IMR-90 (cell line): ENCODE measurements at regions not wholly inside any gene's neighbourhood (a gene's known extent, or its start where the extent isn't known, plus 50 kb on each side); places are given as distances from the start of the nearest gene placed in this dataset.

Experiments used
- ATAC-seq: fragments of 200-7000 bp; cut with Tn5 transposase; 2 replicates; pipeline ENCODE4 v1.9.1; 2020; ENCODE audit warnings: low read depth, mild to moderate bottlenecking, moderate library complexity
- BruUV-seq: library from RNA; stranded (reverse); fragments of 400-500 nt; replicated peaks from 2 replicates; lab custom pipeline; 2021; lab: Mats Ljungman, UMichigan
- CTCF ChIA-PET: fragments of 300-600 bp; formaldehyde crosslinking; extraction: SDS; loops from one replicate; lab custom pipeline; 2021; ENCODE audit warnings: antibody characterized with exemption; lab: Yijun Ruan, JAX
- POLR2A ChIA-PET: fragments of 300-600 bp; sonication (Branson Sonifier 250); formaldehyde crosslinking; loops from one replicate; lab custom pipeline; 2022; ENCODE audit warnings: antibody characterized with exemption; ENCODE audit not compliant: unreplicated experiment; lab: Charles Lee
- DNase-seq: peaks from one replicate; pipeline ENCODE4 v3.0.0; 2013
- H2AFZ ChIP-seq: replicated peaks from 2 replicates; pipeline ENCODE3; 2013; ENCODE audit warnings: low read length, mild to moderate bottlenecking; ENCODE audit not compliant: poor library complexity
- H2AK5ac ChIP-seq: 2 replicates; pipeline ENCODE4 v1.6.1; 2013; ENCODE audit warnings: low read depth, low read length, inconsistent platforms
- H2AK9ac ChIP-seq: replicated peaks from 2 replicates; pipeline ENCODE3; 2013; ENCODE audit warnings: mild to moderate bottlenecking, low read depth, low read length, moderate library complexity; ENCODE audit not compliant: poor library complexity
- H2BK120ac ChIP-seq: 2 replicates; pipeline ENCODE4 v1.6.1; 2013; ENCODE audit warnings: low read depth, low read length, inconsistent platforms
- H2BK15ac ChIP-seq: 3 replicates; pipeline ENCODE4 v1.6.1; 2013; ENCODE audit warnings: low read depth, low read length, inconsistent platforms
- H2BK20ac ChIP-seq: 2 replicates; pipeline ENCODE4 v1.6.1; 2013; ENCODE audit warnings: low read depth, mild to moderate bottlenecking, inconsistent platforms, low read length, moderate library complexity
- H2BK5ac ChIP-seq: 2 replicates; pipeline ENCODE4 v1.6.1; 2013; ENCODE audit warnings: mild to moderate bottlenecking, low read depth, low read length, inconsistent platforms; ENCODE audit not compliant: poor library complexity, severe bottlenecking
- H3K14ac ChIP-seq: replicated peaks from 2 replicates; pipeline ENCODE4 v1.6.1; 2013; ENCODE audit warnings: low read depth, low read length, inconsistent platforms
- H3K18ac ChIP-seq: 2 replicates; pipeline ENCODE4 v1.6.1; 2013; ENCODE audit warnings: low read depth, low read length, control low read depth
- H3K23ac ChIP-seq: 2 replicates; pipeline ENCODE4 v1.6.1; 2013; ENCODE audit warnings: low read depth, low read length, inconsistent platforms
- H3K27ac ChIP-seq: 2 replicates; pipeline ENCODE4 v1.5.1; 2013; ENCODE audit warnings: mild to moderate bottlenecking, control low read depth, low read length; ENCODE audit not compliant: insufficient read depth
- H3K27me3 ChIP-seq: 2 replicates; pipeline ENCODE4 v1.6.1; 2013; ENCODE audit warnings: low read length; ENCODE audit not compliant: control insufficient read depth, insufficient read depth
- H3K36me3 ChIP-seq: 2 replicates; pipeline ENCODE4 v1.6.1; 2013; ENCODE audit warnings: low read length, mixed read lengths; ENCODE audit not compliant: control insufficient read depth, insufficient read depth
- H3K4ac ChIP-seq: 2 replicates; pipeline ENCODE4 v1.6.1; 2013; ENCODE audit warnings: low read depth, low read length, inconsistent platforms
- H3K4me1 ChIP-seq: 2 replicates; pipeline ENCODE4 v1.6.1; 2013; ENCODE audit warnings: low read length, mixed read lengths; ENCODE audit not compliant: control insufficient read depth, insufficient read depth
- H3K4me2 ChIP-seq: 2 replicates; pipeline ENCODE4 v1.6.1; 2013; ENCODE audit warnings: low read depth, mild to moderate bottlenecking, control low read depth, low read length, moderate library complexity
- H3K4me3 ChIP-seq: 2 replicates; pipeline ENCODE4 v1.5.1; 2013; ENCODE audit warnings: low read depth, mild to moderate bottlenecking, control low read depth, low read length, moderate library complexity; ENCODE audit not compliant: insufficient read depth
- H3K56ac ChIP-seq: 2 replicates; pipeline ENCODE4 v1.6.1; 2013; ENCODE audit warnings: low read length, inconsistent platforms; ENCODE audit not compliant: insufficient read depth; ENCODE audit errors: extremely low read depth
- H3K79me1 ChIP-seq, 2 experiments: 2 replicates each; pipeline ENCODE4 v1.6.1; 2013; ENCODE audit warnings: low read length in 2 of 2, inconsistent platforms in 1 of 2, low read depth in 1 of 2
- H3K9ac ChIP-seq: 2 replicates; pipeline ENCODE4 v1.6.1; 2013; ENCODE audit warnings: low read depth, low read length, control low read depth
- H3K9me1 ChIP-seq: 2 replicates; pipeline ENCODE4 v1.6.1; 2013; ENCODE audit warnings: low read length, inconsistent platforms; ENCODE audit not compliant: insufficient read depth
- H3K9me3 ChIP-seq: 2 replicates; pipeline ENCODE4 v1.6.1; 2013; ENCODE audit warnings: low read length; ENCODE audit not compliant: control insufficient read depth, insufficient read depth
- H4K20me1 ChIP-seq: 2 replicates; pipeline ENCODE4 v1.6.1; 2013; ENCODE audit warnings: low read length, inconsistent platforms; ENCODE audit not compliant: insufficient read depth
- H4K5ac ChIP-seq: 2 replicates; pipeline ENCODE4 v1.6.1; 2013; ENCODE audit warnings: mild to moderate bottlenecking, low read depth, low read length, control low read depth
- H4K8ac ChIP-seq, 2 experiments: 2 replicates each; pipeline ENCODE4 v1.6.1; 2013; ENCODE audit warnings: low read depth in 2 of 2, low read length in 2 of 2, control low read depth in 1 of 2, inconsistent platforms in 1 of 2
- H4K91ac ChIP-seq: 2 replicates; pipeline ENCODE4 v1.6.1; 2013; ENCODE audit warnings: low read depth, low read length, inconsistent platforms; ENCODE audit not compliant: insufficient read depth
- CEBPB ChIP-seq: IDR thresholded peaks from 2 replicates; pipeline ENCODE4 v1.6.1; 2012; ENCODE audit warnings: low read depth, low read length, improper control_type of control experiment
- MAFK ChIP-seq: IDR thresholded peaks from 2 replicates; pipeline ENCODE4 v1.6.1; 2012; ENCODE audit warnings: low read depth, low read length, improper control_type of control experiment
- POLR2A ChIP-seq: IDR thresholded peaks from 2 replicates; pipeline ENCODE4 v1.6.1; 2012; ENCODE audit warnings: mild to moderate bottlenecking, low read depth, low read length
- WGBS, 2 experiments: methylation state at CpG; one replicate each; pipeline versions ENCODE4 v1.1.5 to v1.1.7; 2013; ENCODE audit warnings: missing lambda C conversion rate in 2 of 2; ENCODE audit not compliant: insufficient read length in 1 of 2; ENCODE audit errors: extremely low coverage in 2 of 2; 5-methylcytosine and 5-hydroxymethylcytosine counted together
- dilution Hi-C: fragments of 300-500 bp; cut with HindIII; formaldehyde crosslinking; loops from one replicate; pipeline ENCODE4 v1.14.3; 2018; ENCODE audit warnings: low sequenced_read_pairs; ENCODE audit not compliant: unreplicated experiment
- in situ Hi-C: fragments of 300-500 bp; cut with MboI; formaldehyde crosslinking; loops from 3 replicates; pipeline ENCODE4 v1.14.3; 2019; ENCODE audit warnings: low sequenced_read_pairs, inconsistent platforms, mixed read lengths
- intact Hi-C: fragments of 100-400 bp; cut with micrococcal nuclease; formaldehyde crosslinking; loops from 2 replicates; pipeline ENCODE4 v1.10.0; 2022

GRCh38 chr9:80839821-80840675 lies 849.3 kb downstream of the TLE1 start:
- Histone ChIP-seq H3K9me3 (no peaks in the 10 kb centered on the region), H3K27ac (no peak overlapping the region), H3K79me1 (no peaks in the 10 kb centered on the region), H2BK5ac (no peak overlapping the region), H3K9ac (no peak overlapping the region), H3K23ac (no peak overlapping the region), H2AFZ (no peak overlapping the region), H3K4ac (no peak overlapping the region), H4K5ac (no peak overlapping the region), H4K91ac (no peak overlapping the region), H3K4me2 (no peak overlapping the region), H3K14ac (no peak overlapping the region), H3K9me1 (no peaks in the 10 kb centered on the region; the same call in 1 of the 2 replicates), H2AK5ac (no peak overlapping the region), H2BK20ac (no peak overlapping the region), H3K27me3 (no peaks in the 10 kb centered on the region), H3K18ac (no peak overlapping the region), H3K4me1 (no peaks in the 10 kb centered on the region), H3K36me3 (no peaks in the 10 kb centered on the region), H2AK9ac (no peak overlapping the region), H2BK120ac (no peak overlapping the region), H4K8ac (no peak overlapping the region), H4K20me1 (no peaks in the 10 kb centered on the region), H2BK15ac (no peak overlapping the region), H3K56ac (no peak overlapping the region), H3K4me3 (no peak overlapping the region)
- ChIA-PET CTCF (interaction anchor here (0.6 to 0.7 kb wide), 3 partner anchors 16 to 1082 kb away, joined by 3 read pairs; no protein-coding TSS in a partner anchor), POLR2A (no interaction called here)
- in situ Hi-C loops (no loop called here), dilution Hi-C loops (no loop called here), intact Hi-C loops (no loop called here)
- no peak for ATAC-seq
- no CpG with 5 or more reads among the region's 6 CpGs for WGBS, 2 experiments
- TF ChIP-seq CEBPB (no peak), POLR2A (no peak), MAFK (no peak)
- no peak for DNase-seq
- no TSS peak for BruUV-seq
